ENCODE measurements at regions not wholly inside any gene's neighbourhood (a gene's known extent, or its start where the extent isn't known, plus 50 kb on each side); places are given as distances from the start of the nearest gene placed in this dataset.
"Not testable (repeated sequence)": the region's sequence is repeated elsewhere in the genome, so short reads cannot be mapped to it uniquely, and the experiment has no call there.

GRCh38 chr20:29427201-29428060 is 1830.0 kb upstream of the DEFB115 start:
- no peak for DNase-seq (ENCODE audit: low read depth)

GRCh38 chr20:29430531-29430930 is 1826.9 kb upstream of the DEFB115 start:
- DNase-seq (ENCODE audit: low read depth), result no peak

- DNase-seq (ENCODE audit: low read depth), result not testable (repeated sequence)
Observed at GRCh38 chr20:29440721-29441120, 1816.7 kb upstream of the DEFB115 start.

- not testable (repeated sequence) for DNase-seq (ENCODE audit: low read depth)
Observed at GRCh38 chr20:29443206-29443781, 1814.2 kb upstream of the DEFB115 start.

- no peak for DNase-seq (ENCODE audit: low read depth)
Observed at GRCh38 chr20:29443819-29444218, 1813.6 kb upstream of the DEFB115 start.

- peak; percentile 38 for DNase-seq (ENCODE audit: low read depth)
Observed at GRCh38 chr20:29445050-29445907, 1812.2 kb upstream of the DEFB115 start.

- DNase-seq (ENCODE audit: low read depth), result not testable (repeated sequence)
Observed at GRCh38 chr20:29447517-29448484, 1809.7 kb upstream of the DEFB115 start.

- DNase-seq (ENCODE audit: low read depth), result no peak
Observed at GRCh38 chr20:29448806-29449470, 1808.5 kb upstream of the DEFB115 start.

- no peak for DNase-seq (ENCODE audit: low read depth)
Observed at GRCh38 chr20:29452186-29452585, 1805.3 kb upstream of the DEFB115 start.

- DNase-seq (ENCODE audit: low read depth), result not testable (repeated sequence)
Observed at GRCh38 chr20:29456987-29457693, 1800.3 kb upstream of the DEFB115 start.

GRCh38 chr20:29472606-29473005 is 1784.9 kb upstream of the DEFB115 start:
- no peak for DNase-seq (ENCODE audit: low read depth)

GRCh38 chr20:29492840-29493239 is 1764.6 kb upstream of the DEFB115 start:
- DNase-seq (ENCODE audit: low read depth), result not testable (repeated sequence)

GRCh38 chr20:29496767-29497166 is 1760.7 kb upstream of the DEFB115 start:
- not testable (repeated sequence) for DNase-seq (ENCODE audit: low read depth)

GRCh38 chr20:29497261-29497671 is 1760.2 kb upstream of the DEFB115 start:
- DNase-seq (ENCODE audit: low read depth), result peak; percentile 22

GRCh38 chr20:29497684-29498083 is 1759.8 kb upstream of the DEFB115 start:
- DNase-seq (ENCODE audit: low read depth), result not testable (repeated sequence)

- not testable (repeated sequence) for DNase-seq (ENCODE audit: low read depth)
Observed at GRCh38 chr20:29500738-29501137, 1756.7 kb upstream of the DEFB115 start.

GRCh38 chr20:29514634-29515033 is 1742.8 kb upstream of the DEFB115 start:
- not testable (repeated sequence) for DNase-seq (ENCODE audit: low read depth)

- not testable (repeated sequence) for DNase-seq (ENCODE audit: low read depth)
Observed at GRCh38 chr20:29516847-29517246, 1740.6 kb upstream of the DEFB115 start.

GRCh38 chr20:29519610-29520241 is 1737.7 kb upstream of the DEFB115 start:
- DNase-seq (ENCODE audit: low read depth), result not testable (repeated sequence)
